Sigmoid colon (tissue), 4 donors: ENCODE measurements at regions not wholly inside any gene's neighbourhood (a gene's known extent, or its start where the extent isn't known, plus 50 kb on each side); places are given as distances from the start of the nearest gene placed in this dataset.

Experiments used
- POLR2AphosphoS5 ChIP-seq, 4 donors: sonication (generic); formaldehyde crosslinking; IDR thresholded peaks; one replicate each; pipeline ENCODE4 v1.6.1; 2017; ENCODE audit warnings: antibody characterized with exemption in 4 of 4
- TF ChIP-seq, protein P1 (sequence below), 4 experiments: fragments of 450-650 bp in 3 of 4; fragments of 200-600 bp in 1 of 4; IDR thresholded peaks; one replicate each; pipeline ENCODE4 v1.5.1; 2016 to 2019; ENCODE audit warnings: antibody characterized with exemption in 4 of 4, mild to moderate bottlenecking in 3 of 4, moderate library complexity in 2 of 4

DNA sequence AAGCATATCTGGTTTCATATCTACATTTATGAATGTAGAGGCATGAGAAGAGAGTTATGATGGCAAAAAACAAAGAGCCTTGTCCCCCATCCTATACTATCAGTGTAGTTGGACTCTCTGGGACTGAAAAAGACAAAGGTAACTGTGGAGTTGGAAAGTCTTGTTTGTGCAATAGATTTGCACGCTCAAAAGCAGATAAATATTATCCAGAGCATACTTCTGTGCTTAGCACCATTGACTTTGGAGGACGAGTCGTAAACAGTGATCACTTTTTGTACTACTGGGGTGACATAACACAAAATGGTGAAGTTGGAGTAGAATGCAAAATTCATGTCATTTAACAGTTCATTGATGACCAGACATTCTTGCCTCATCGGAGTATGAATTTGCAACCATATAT, 85.2 kb upstream of the EGFR start:
- TF ChIP-seq, protein P1, sequence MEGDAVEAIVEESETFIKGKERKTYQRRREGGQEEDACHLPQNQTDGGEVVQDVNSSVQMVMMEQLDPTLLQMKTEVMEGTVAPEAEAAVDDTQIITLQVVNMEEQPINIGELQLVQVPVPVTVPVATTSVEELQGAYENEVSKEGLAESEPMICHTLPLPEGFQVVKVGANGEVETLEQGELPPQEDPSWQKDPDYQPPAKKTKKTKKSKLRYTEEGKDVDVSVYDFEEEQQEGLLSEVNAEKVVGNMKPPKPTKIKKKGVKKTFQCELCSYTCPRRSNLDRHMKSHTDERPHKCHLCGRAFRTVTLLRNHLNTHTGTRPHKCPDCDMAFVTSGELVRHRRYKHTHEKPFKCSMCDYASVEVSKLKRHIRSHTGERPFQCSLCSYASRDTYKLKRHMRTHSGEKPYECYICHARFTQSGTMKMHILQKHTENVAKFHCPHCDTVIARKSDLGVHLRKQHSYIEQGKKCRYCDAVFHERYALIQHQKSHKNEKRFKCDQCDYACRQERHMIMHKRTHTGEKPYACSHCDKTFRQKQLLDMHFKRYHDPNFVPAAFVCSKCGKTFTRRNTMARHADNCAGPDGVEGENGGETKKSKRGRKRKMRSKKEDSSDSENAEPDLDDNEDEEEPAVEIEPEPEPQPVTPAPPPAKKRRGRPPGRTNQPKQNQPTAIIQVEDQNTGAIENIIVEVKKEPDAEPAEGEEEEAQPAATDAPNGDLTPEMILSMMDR (IDR thresholded peaks at IDR 0.05), result no peak
- TF ChIP-seq POLR2AphosphoS5 (IDR thresholded peaks at IDR 0.05), result no peak
